ENCODE measurements at regions not wholly inside any gene's neighbourhood (a gene's known extent, or its start where the extent isn't known, plus 50 kb on each side); places are given as distances from the start of the nearest gene placed in this dataset.

GRCh38 chr2:137842430-137842829 lies 121.8 kb upstream of the HNMT start:
- TF ChIP-seq CTCF (IDR thresholded peaks at IDR 0.05) (no peak), POLR2A (IDR thresholded peaks at IDR 0.05; ENCODE audit: low read depth) (no peak), EP300 (IDR thresholded peaks at IDR 0.05) (no peak)
